ENCODE measurements at regions not wholly inside any gene's neighbourhood (a gene's known extent, or its start where the extent isn't known, plus 50 kb on each side); places are given as distances from the start of the nearest gene placed in this dataset.
"Not testable (repeated sequence)": the region's sequence is repeated elsewhere in the genome, so short reads cannot be mapped to it uniquely, and the experiment has no call there.

- H3K9me3 ChIP-seq (ENCODE audit: control insufficient read depth in 2 of 2, insufficient read depth in 1 of 2, low read depth in 1 of 2, low read length in 1 of 2), result no peaks in the 10 kb centered on the region
- H3K36me3 ChIP-seq (ENCODE audit: control insufficient read depth in 3 of 3, insufficient read depth in 2 of 3, low read depth in 1 of 3, low read length in 3 of 3), result no peaks in the 10 kb centered on the region
- no peaks in the 10 kb centered on the region for H3K4me1 ChIP-seq (ENCODE audit: control insufficient read depth in 3 of 3, insufficient read depth in 2 of 3, low read depth in 1 of 3, low read length in 2 of 3)
- FAIRE-seq (no peak), DNase-seq (no peak)
- no peaks in the 10 kb centered on the region for H3K27me3 ChIP-seq (ENCODE audit: control insufficient read depth in 3 of 3, insufficient read depth in 3 of 3, low read length in 3 of 3)
- no peak overlapping the region for H3K4me3 ChIP-seq (ENCODE audit: low read depth in 1 of 3, low read length in 3 of 3)
- WGBS, 3 donors, result 53 to 80% (median 60%) methylated on average over 8 of the region's 8 CpGs
- no peak overlapping the region for H3K27ac ChIP-seq (ENCODE audit: low read depth in 1 of 3, low read length in 2 of 3)
Observed at GRCh38 chr4:57943682-57944081, 833.5 kb upstream of the IGFBP7 start.

DNA sequence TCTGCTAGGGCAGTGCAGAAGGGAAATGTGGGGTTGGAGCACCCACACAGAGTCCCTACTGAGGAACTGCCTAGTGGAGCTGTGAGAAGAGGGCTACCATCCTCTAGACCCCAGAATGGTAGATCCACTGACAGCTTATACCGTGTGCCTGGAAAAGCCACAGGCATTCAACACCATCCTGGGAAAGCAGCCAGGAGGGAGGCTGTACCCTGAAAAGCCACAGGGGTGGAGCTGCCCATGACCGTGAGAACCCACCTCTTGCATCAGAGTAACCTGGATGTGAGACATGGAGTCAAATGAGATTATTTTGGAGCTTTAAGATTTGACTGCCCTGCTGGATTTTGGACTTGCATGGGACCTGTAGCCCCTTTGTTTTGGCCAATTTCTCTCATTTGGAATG is 827.1 kb upstream of the IGFBP7 start:
- not testable (repeated sequence) for H3K9me3 ChIP-seq (ENCODE audit: control insufficient read depth in 2 of 2, insufficient read depth in 1 of 2, low read depth in 1 of 2, low read length in 1 of 2); H3K36me3 ChIP-seq (ENCODE audit: control insufficient read depth in 3 of 3, insufficient read depth in 2 of 3, low read depth in 1 of 3, low read length in 3 of 3); H3K4me1 ChIP-seq (ENCODE audit: control insufficient read depth in 3 of 3, insufficient read depth in 2 of 3, low read depth in 1 of 3, low read length in 2 of 3); H3K27ac ChIP-seq (ENCODE audit: low read depth in 1 of 3, low read length in 2 of 3); H3K27me3 ChIP-seq (ENCODE audit: control insufficient read depth in 3 of 3, insufficient read depth in 3 of 3, low read length in 3 of 3); H3K4me3 ChIP-seq (ENCODE audit: low read depth in 1 of 3, low read length in 3 of 3); FAIRE-seq; DNase-seq
- 75 to 90% (median 75%) methylated on average over 2 of the region's 2 CpGs for WGBS, 3 donors

DNA sequence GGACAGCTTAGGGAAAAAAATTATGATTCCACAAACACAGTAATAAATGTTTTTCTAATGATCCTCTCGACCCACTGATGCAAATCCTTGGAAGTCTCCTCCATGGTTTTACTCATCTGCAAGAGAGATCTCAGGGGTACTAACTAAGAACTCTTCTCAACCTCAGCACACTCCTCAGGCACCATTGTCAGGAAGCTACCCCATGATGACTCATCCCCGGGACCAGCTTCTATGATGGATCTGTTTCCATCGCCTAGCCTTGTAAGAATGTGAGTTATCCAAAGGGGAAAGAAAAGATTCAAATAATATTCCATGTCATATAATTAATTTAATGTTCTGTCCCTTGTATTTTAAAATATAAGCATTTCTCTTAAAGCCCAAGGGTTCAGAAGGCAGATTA is 816.1 kb upstream of the IGFBP7 start:
- H3K4me3 ChIP-seq (ENCODE audit: low read depth in 1 of 3, low read length in 3 of 3), result no peak overlapping the region
- H3K9me3 ChIP-seq (ENCODE audit: control insufficient read depth in 2 of 2, insufficient read depth in 1 of 2, low read depth in 1 of 2, low read length in 1 of 2), result no peaks in the 10 kb centered on the region
- FAIRE-seq (no peak), DNase-seq (no peak)
- 65 to 73% (median 68%) methylated on average over 3 of the region's 3 CpGs for WGBS, 3 donors
- no peaks in the 10 kb centered on the region for H3K36me3 ChIP-seq (ENCODE audit: control insufficient read depth in 3 of 3, insufficient read depth in 2 of 3, low read depth in 1 of 3, low read length in 3 of 3)
- no peaks in the 10 kb centered on the region for H3K4me1 ChIP-seq (ENCODE audit: control insufficient read depth in 3 of 3, insufficient read depth in 2 of 3, low read depth in 1 of 3, low read length in 2 of 3)
- H3K27ac ChIP-seq (ENCODE audit: low read depth in 1 of 3, low read length in 2 of 3), result no peak overlapping the region
- no peaks in the 10 kb centered on the region for H3K27me3 ChIP-seq (ENCODE audit: control insufficient read depth in 3 of 3, insufficient read depth in 3 of 3, low read length in 3 of 3)

- Histone ChIP-seq H3K4me1 (ENCODE audit: control insufficient read depth in 3 of 3, insufficient read depth in 2 of 3, low read depth in 1 of 3, low read length in 2 of 3) (no peaks in the 10 kb centered on the region), H3K27me3 (ENCODE audit: control insufficient read depth in 3 of 3, insufficient read depth in 3 of 3, low read length in 3 of 3) (no peaks in the 10 kb centered on the region), H3K4me3 (ENCODE audit: low read depth in 1 of 3, low read length in 3 of 3) (no peak overlapping the region), H3K9me3 (ENCODE audit: control insufficient read depth in 2 of 2, insufficient read depth in 1 of 2, low read depth in 1 of 2, low read length in 1 of 2) (no peaks in the 10 kb centered on the region), H3K36me3 (ENCODE audit: control insufficient read depth in 3 of 3, insufficient read depth in 2 of 3, low read depth in 1 of 3, low read length in 3 of 3) (no peaks in the 10 kb centered on the region), H3K27ac (ENCODE audit: low read depth in 1 of 3, low read length in 2 of 3) (no peak overlapping the region)
- 85 to 87% (median 86%) methylated on average over 1 of the region's 1 CpG for WGBS, 3 donors
- FAIRE-seq, result no peak
- no peak for DNase-seq
Observed at GRCh38 chr4:57924951-57925350, 814.8 kb upstream of the IGFBP7 start.

DNA sequence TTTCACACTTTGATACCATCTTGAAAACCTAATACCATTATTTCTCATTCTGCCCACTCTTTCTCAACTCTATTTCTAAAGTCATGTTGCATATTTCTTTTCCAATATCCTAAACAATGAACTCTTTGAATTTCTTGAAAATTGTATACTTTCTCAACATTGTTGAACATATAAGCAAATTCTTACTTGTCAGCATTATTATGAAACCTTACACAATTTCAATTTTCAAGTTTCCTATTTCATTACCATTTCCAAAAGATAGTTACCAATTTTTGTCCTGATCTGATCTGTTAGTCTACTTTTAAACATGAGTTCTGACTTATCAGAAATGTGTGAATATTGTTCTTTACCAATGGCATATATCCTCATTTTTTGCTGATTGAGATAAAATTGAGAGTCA is 806.3 kb upstream of the IGFBP7 start:
- Histone ChIP-seq H3K4me1 (ENCODE audit: control insufficient read depth in 3 of 3, insufficient read depth in 2 of 3, low read depth in 1 of 3, low read length in 2 of 3) (no peaks in the 10 kb centered on the region), H3K36me3 (ENCODE audit: control insufficient read depth in 3 of 3, insufficient read depth in 2 of 3, low read depth in 1 of 3, low read length in 3 of 3) (no peaks in the 10 kb centered on the region), H3K9me3 (ENCODE audit: control insufficient read depth in 2 of 2, insufficient read depth in 1 of 2, low read depth in 1 of 2, low read length in 1 of 2) (peaks cover 0 to 2% of the 10 kb centered on the region in 2 donors), H3K4me3 (ENCODE audit: low read depth in 1 of 3, low read length in 3 of 3) (no peak overlapping the region), H3K27me3 (ENCODE audit: control insufficient read depth in 3 of 3, insufficient read depth in 3 of 3, low read length in 3 of 3) (no peaks in the 10 kb centered on the region), H3K27ac (ENCODE audit: low read depth in 1 of 3, low read length in 2 of 3) (no peak overlapping the region)
- DNase-seq, result no peak
- FAIRE-seq, result no peak

GRCh38 chr4:57911203-57911602 is 801.0 kb upstream of the IGFBP7 start:
- Histone ChIP-seq H3K27ac (ENCODE audit: low read depth in 1 of 3, low read length in 2 of 3) (no peak overlapping the region), H3K36me3 (ENCODE audit: control insufficient read depth in 3 of 3, insufficient read depth in 2 of 3, low read depth in 1 of 3, low read length in 3 of 3) (no peaks in the 10 kb centered on the region), H3K27me3 (ENCODE audit: control insufficient read depth in 3 of 3, insufficient read depth in 3 of 3, low read length in 3 of 3) (no peaks in the 10 kb centered on the region), H3K4me1 (ENCODE audit: control insufficient read depth in 3 of 3, insufficient read depth in 2 of 3, low read depth in 1 of 3, low read length in 2 of 3) (no peaks in the 10 kb centered on the region), H3K4me3 (ENCODE audit: low read depth in 1 of 3, low read length in 3 of 3) (no peak overlapping the region), H3K9me3 (ENCODE audit: control insufficient read depth in 2 of 2, insufficient read depth in 1 of 2, low read depth in 1 of 2, low read length in 1 of 2) (no peaks in the 10 kb centered on the region)
- DNase-seq, result no peak
- FAIRE-seq, result no peak

- H3K27me3 ChIP-seq (ENCODE audit: control insufficient read depth in 3 of 3, insufficient read depth in 3 of 3, low read length in 3 of 3), result no peaks in the 10 kb centered on the region
- H3K4me3 ChIP-seq (ENCODE audit: low read depth in 1 of 3, low read length in 3 of 3), result no peak overlapping the region
- no peaks in the 10 kb centered on the region for H3K9me3 ChIP-seq (ENCODE audit: control insufficient read depth in 2 of 2, insufficient read depth in 1 of 2, low read depth in 1 of 2, low read length in 1 of 2)
- no peak overlapping the region for H3K27ac ChIP-seq (ENCODE audit: low read depth in 1 of 3, low read length in 2 of 3)
- no peaks in the 10 kb centered on the region for H3K4me1 ChIP-seq (ENCODE audit: control insufficient read depth in 3 of 3, insufficient read depth in 2 of 3, low read depth in 1 of 3, low read length in 2 of 3)
- DNase-seq (no peak), FAIRE-seq (no peak)
- 78 to 90% (median 83%) methylated on average over 3 of the region's 3 CpGs for WGBS, 3 donors
- H3K36me3 ChIP-seq (ENCODE audit: control insufficient read depth in 3 of 3, insufficient read depth in 2 of 3, low read depth in 1 of 3, low read length in 3 of 3), result no peaks in the 10 kb centered on the region
Observed at GRCh38 chr4:57910151-57910550, 800.0 kb upstream of the IGFBP7 start.

DNA sequence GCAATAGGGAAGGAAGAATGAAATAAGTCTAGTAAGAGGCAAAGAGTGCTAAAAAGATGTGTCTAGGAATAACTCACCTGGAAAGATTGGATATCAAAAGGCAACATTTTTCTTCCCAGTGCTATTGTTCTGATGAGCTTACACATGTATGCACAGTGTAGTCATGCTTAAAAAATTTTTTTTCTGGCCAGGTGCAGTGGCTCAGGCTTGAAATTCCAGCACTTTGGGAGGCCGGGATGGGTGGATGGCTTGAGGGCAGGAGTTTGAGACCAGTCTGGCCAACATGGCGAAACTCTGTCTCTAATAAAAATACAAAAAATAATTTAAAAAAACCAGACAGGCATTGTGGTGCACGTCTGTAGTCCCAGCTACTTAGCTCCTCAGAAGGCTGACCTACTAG is 795.8 kb upstream of the IGFBP7 start:
- FAIRE-seq (no peak), DNase-seq (no peak)
- Histone ChIP-seq H3K4me3 (ENCODE audit: low read depth in 1 of 3, low read length in 3 of 3) (no peak overlapping the region), H3K27me3 (ENCODE audit: control insufficient read depth in 3 of 3, insufficient read depth in 3 of 3, low read length in 3 of 3) (no peaks in the 10 kb centered on the region), H3K9me3 (ENCODE audit: control insufficient read depth in 2 of 2, insufficient read depth in 1 of 2, low read depth in 1 of 2, low read length in 1 of 2) (no peaks in the 10 kb centered on the region), H3K36me3 (ENCODE audit: control insufficient read depth in 3 of 3, insufficient read depth in 2 of 3, low read depth in 1 of 3, low read length in 3 of 3) (no peaks in the 10 kb centered on the region), H3K27ac (ENCODE audit: low read depth in 1 of 3, low read length in 2 of 3) (no peak overlapping the region), H3K4me1 (ENCODE audit: control insufficient read depth in 3 of 3, insufficient read depth in 2 of 3, low read depth in 1 of 3, low read length in 2 of 3) (no peaks in the 10 kb centered on the region)
- 79 to 87% (median 79%) methylated on average over 3 of the region's 3 CpGs for WGBS, 3 donors

DNA sequence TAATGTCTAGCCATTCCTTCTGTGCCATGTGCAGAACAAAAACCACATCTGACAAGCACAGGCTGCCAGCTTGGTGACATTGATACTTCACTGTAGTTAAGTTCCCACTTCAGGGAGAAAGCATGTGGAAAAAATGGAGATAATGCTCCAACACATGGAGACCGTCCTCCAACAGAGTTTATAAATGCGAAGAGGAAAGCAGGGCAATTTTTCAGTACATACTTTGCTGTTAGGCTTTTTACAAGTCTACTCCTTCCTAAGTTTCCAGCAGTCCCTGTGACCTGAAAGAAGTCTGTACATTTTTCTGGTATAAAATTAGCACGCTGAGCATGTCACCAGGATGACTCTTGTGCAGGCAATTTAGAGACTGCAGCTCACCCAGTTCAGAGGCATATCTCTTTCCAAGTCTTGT is 766.9 kb upstream of the IGFBP7 start:
- FAIRE-seq (no peak), DNase-seq (no peak)
- 83 to 86% (median 86%) methylated on average over 3 of the region's 3 CpGs for WGBS, 3 donors
- Histone ChIP-seq H3K36me3 (ENCODE audit: control insufficient read depth in 3 of 3, insufficient read depth in 2 of 3, low read depth in 1 of 3, low read length in 3 of 3) (no peaks in the 10 kb centered on the region), H3K27ac (ENCODE audit: low read depth in 1 of 3, low read length in 2 of 3) (no peak overlapping the region), H3K9me3 (ENCODE audit: control insufficient read depth in 2 of 2, insufficient read depth in 1 of 2, low read depth in 1 of 2, low read length in 1 of 2) (peaks cover 0 to 1% of the 10 kb centered on the region in 2 donors), H3K4me1 (ENCODE audit: control insufficient read depth in 3 of 3, insufficient read depth in 2 of 3, low read depth in 1 of 3, low read length in 2 of 3) (no peaks in the 10 kb centered on the region), H3K27me3 (ENCODE audit: control insufficient read depth in 3 of 3, insufficient read depth in 3 of 3, low read length in 3 of 3) (no peaks in the 10 kb centered on the region), H3K4me3 (ENCODE audit: low read depth in 1 of 3, low read length in 3 of 3) (no peak overlapping the region)

Data from small intestine (tissue), 7 donors.